H1 (cell line): ENCODE measurements at regions not wholly inside any gene's neighbourhood (a gene's known extent, or its start where the extent isn't known, plus 50 kb on each side); places are given as distances from the start of the nearest gene placed in this dataset.

Experiments used
- CTCF ChIA-PET: fragments of 300-600 bp; sonication (Branson Sonifier 250); formaldehyde crosslinking; loops from one replicate; lab custom pipeline; 2021; ENCODE audit not compliant: partially characterized antibody; lab: Charles Lee
- POLR2A ChIA-PET: fragments of 300-600 bp; sonication (Branson Sonifier 250); formaldehyde crosslinking; loops from one replicate; lab custom pipeline; 2021; ENCODE audit warnings: inconsistent platforms; ENCODE audit not compliant: partially characterized antibody; lab: Charles Lee
- DNase-seq, 2 experiments: peaks; one replicate each; pipeline versions ENCODE4 v3.0.0 to v3.0.0-alpha.2; 2010 to 2022; ENCODE audit warnings: low spot score in 2 of 2, low read depth in 1 of 2, mixed read lengths in 1 of 2
- FAIRE-seq: peaks from 2 replicates; lab custom pipeline; 2011; peaks lifted over from hg19 to GRCh38; lab: Jason Lieb, UNC
- H2AFZ ChIP-seq: 2 replicates; pipeline ENCODE4 v1.8.1; 2012; ENCODE audit warnings: low read length, inconsistent platforms
- H2AK5ac ChIP-seq: 2 replicates; pipeline ENCODE4 v1.6.1; 2013; ENCODE audit warnings: low read depth, low read length
- H2BK120ac ChIP-seq: replicated peaks from 2 replicates; pipeline ENCODE3; 2013; ENCODE audit warnings: low read depth, low read length, inconsistent platforms
- H2BK12ac ChIP-seq: 2 replicates; pipeline ENCODE4 v1.6.1; 2013; ENCODE audit warnings: low read depth, low read length
- H2BK15ac ChIP-seq: 2 replicates; pipeline ENCODE4 v1.6.1; 2013; ENCODE audit warnings: low read length
- H2BK20ac ChIP-seq: 2 replicates; pipeline ENCODE4 v1.6.1; 2013; ENCODE audit warnings: low read length
- H2BK5ac ChIP-seq: 2 replicates; pipeline ENCODE4 v1.6.1; 2013; ENCODE audit warnings: low read depth, low read length
- H3K14ac ChIP-seq: 2 replicates; pipeline ENCODE4 v1.6.1; 2013; ENCODE audit warnings: inconsistent platforms; ENCODE audit not compliant: insufficient read length
- H3K18ac ChIP-seq: 2 replicates; pipeline ENCODE4 v1.6.1; 2013; ENCODE audit warnings: low read length; ENCODE audit errors: extremely low read depth
- H3K23ac ChIP-seq: 2 replicates; pipeline ENCODE4 v1.6.1; 2013; ENCODE audit warnings: inconsistent platforms; ENCODE audit not compliant: insufficient read length
- H3K23me2 ChIP-seq: 2 replicates; pipeline ENCODE4 v1.6.1; 2013; ENCODE audit warnings: low read depth, low read length
- H3K27ac ChIP-seq: 2 replicates; pipeline ENCODE4 v1.6.1; 2011; ENCODE audit warnings: low read depth, low read length, inconsistent platforms
- H3K27me3 ChIP-seq, 4 experiments: replicated peaks in 1 of 4; 1 replicate in 1 of 4; 2 replicates in 3 of 4; pipeline versions ENCODE4 v1.6.1 to v1.8.1; 2011 to 2013; ENCODE audit warnings: low read length in 3 of 4, mild to moderate bottlenecking in 3 of 4, inconsistent platforms in 2 of 4, mixed read lengths in 2 of 4, moderate library complexity in 1 of 4; ENCODE audit not compliant: control insufficient read depth in 3 of 4, insufficient read depth in 3 of 4; ENCODE audit errors: extremely low read depth in 1 of 4
- H3K36me3 ChIP-seq, 4 experiments: 2 replicates each; pipeline versions ENCODE4 v1.6.1 to v1.8.1; 2011 to 2013; ENCODE audit warnings: mild to moderate bottlenecking in 4 of 4, low read length in 3 of 4, moderate library complexity in 2 of 4, control low read depth in 1 of 4, inconsistent platforms in 1 of 4; ENCODE audit not compliant: insufficient read depth in 4 of 4, control insufficient read depth in 2 of 4
- H3K4ac ChIP-seq: replicated peaks from 2 replicates; pipeline ENCODE3; 2013; ENCODE audit warnings: low read length, low read depth, mixed read lengths, inconsistent platforms; ENCODE audit not compliant: insufficient read length
- H3K4me1 ChIP-seq, 4 experiments: replicated peaks in 1 of 4; 1 replicate in 1 of 4; 2 replicates in 3 of 4; pipeline versions ENCODE4 v1.6.1 to v1.8.1; 2011 to 2013; ENCODE audit warnings: low read length in 3 of 4, inconsistent platforms in 2 of 4, mixed read lengths in 1 of 4; ENCODE audit not compliant: insufficient read depth in 4 of 4, control insufficient read depth in 3 of 4
- H3K4me2 ChIP-seq, 2 experiments: 2 replicates each; pipeline versions ENCODE4 v1.6.1 to v1.8.1; 2011 to 2013; ENCODE audit warnings: low read depth in 2 of 2, low read length in 2 of 2, control low read depth in 1 of 2, inconsistent platforms in 1 of 2, mild to moderate bottlenecking in 1 of 2; ENCODE audit not compliant: insufficient read depth in 1 of 2
- H3K4me3 ChIP-seq, 4 experiments: fragments of 200-600, 300-600 bp in 1 of 4; sonication (generic), shearing (Covaris generic), sonication (Bioruptor Twin) in 1 of 4; 2 replicates each; pipeline versions ENCODE4 v1.5.1 to v1.8.1; 2011 to 2016; ENCODE audit warnings: low read length in 4 of 4, low read depth in 3 of 4, control low read depth in 2 of 4, inconsistent platforms in 2 of 4, mild to moderate bottlenecking in 2 of 4, mixed read lengths in 1 of 4, moderate library complexity in 1 of 4; ENCODE audit not compliant: insufficient read depth in 2 of 4; ENCODE audit errors: extremely low read depth in 1 of 4
- H3K56ac ChIP-seq: replicated peaks from 2 replicates; pipeline ENCODE3; 2013; ENCODE audit warnings: low read depth, mild to moderate bottlenecking, mixed read lengths, low read length, inconsistent platforms; ENCODE audit not compliant: insufficient read length
- H3K79me1 ChIP-seq: 2 replicates; pipeline ENCODE4 v1.6.1; 2013; ENCODE audit warnings: low read depth, low read length, control low read depth
- H3K79me2 ChIP-seq, 2 experiments: 2 replicates each; pipeline versions ENCODE4 v1.6.1 to v1.8.1; 2012 to 2013; ENCODE audit warnings: low read length in 2 of 2, mild to moderate bottlenecking in 2 of 2, inconsistent platforms in 1 of 2; ENCODE audit not compliant: insufficient read depth in 2 of 2, control insufficient read depth in 1 of 2
- H3K9ac ChIP-seq, 4 experiments: replicated peaks in 1 of 4; 1 replicate in 1 of 4; 2 replicates in 3 of 4; pipeline versions ENCODE4 v1.6.1 to v1.8.1; 2011 to 2013; ENCODE audit warnings: low read depth in 3 of 4, low read length in 3 of 4, control low read depth in 2 of 4, mild to moderate bottlenecking in 2 of 4, moderate library complexity in 2 of 4, inconsistent platforms in 1 of 4; ENCODE audit errors: extremely low read depth in 1 of 4
- H3K9me3 ChIP-seq, 2 experiments: 2 replicates each; pipeline versions ENCODE4 v1.6.1 to v1.8.1; 2012 to 2013; ENCODE audit warnings: mild to moderate bottlenecking in 2 of 2, moderate library complexity in 2 of 2, control low read depth in 1 of 2, inconsistent platforms in 1 of 2, low read depth in 1 of 2, low read length in 1 of 2, mixed read lengths in 1 of 2; ENCODE audit not compliant: insufficient read depth in 2 of 2
- H4K20me1 ChIP-seq, 2 experiments: replicated peaks in 1 of 2; 2 replicates each; pipeline versions ENCODE3 to v1.8.1; 2011 to 2013; ENCODE audit warnings: inconsistent platforms in 2 of 2, low read length in 2 of 2, mild to moderate bottlenecking in 1 of 2; ENCODE audit not compliant: insufficient read depth in 2 of 2, control insufficient read depth in 1 of 2
- H4K5ac ChIP-seq: 2 replicates; pipeline ENCODE4 v1.6.1; 2013; ENCODE audit warnings: low read length, low read depth, mixed read lengths, inconsistent platforms; ENCODE audit not compliant: insufficient read length
- H4K8ac ChIP-seq: 2 replicates; pipeline ENCODE4 v1.8.0; 2013; ENCODE audit warnings: mild to moderate bottlenecking, moderate library complexity, low read length, inconsistent platforms; ENCODE audit not compliant: insufficient read depth; ENCODE audit errors: extremely low read depth
- H4K91ac ChIP-seq: replicated peaks from 2 replicates; pipeline ENCODE3; 2013; ENCODE audit warnings: low read length, mixed read lengths, inconsistent platforms; ENCODE audit not compliant: insufficient read length
- ATF3 ChIP-seq: IDR thresholded peaks from 2 replicates; pipeline ENCODE4 v1.6.1; 2011; ENCODE audit warnings: low read depth, mild to moderate bottlenecking, low read length; ENCODE audit not compliant: insufficient read depth
- CBX8 ChIP-seq: fragments of 300-800, 300-1000 bp; sonication (generic); IDR thresholded peaks from 2 replicates; pipeline ENCODE4 v1.7.1; 2016; ENCODE audit warnings: low read depth, low read length, borderline replicate concordance
- CEBPB ChIP-seq: IDR thresholded peaks from 2 replicates; pipeline ENCODE4 v1.6.1; 2012; ENCODE audit warnings: low read depth, low read length
- CHD1 ChIP-seq: IDR thresholded peaks from 2 replicates; pipeline ENCODE4 v1.6.1; 2012; ENCODE audit warnings: low read depth, low read length, improper control_type of control experiment
- JUN ChIP-seq: IDR thresholded peaks from 2 replicates; pipeline ENCODE4 v1.6.1; 2011; ENCODE audit warnings: low read depth, mild to moderate bottlenecking, improper control_type of control experiment, low read length
- PHF8 ChIP-seq: fragments of 200-600 bp; sonication (generic); conservative IDR thresholded peaks from 2 replicates; pipeline ENCODE4 v1.7.1; 2012; ENCODE audit warnings: low read depth, mild to moderate bottlenecking, inconsistent platforms, low read length, moderate library complexity
- POU5F1 ChIP-seq: IDR thresholded peaks from 2 replicates; pipeline ENCODE4 v1.6.1; 2011; ENCODE audit warnings: low read depth, mild to moderate bottlenecking, low read length, moderate library complexity
- SIN3A ChIP-seq, 2 experiments: IDR thresholded peaks in 1 of 2; conservative IDR thresholded peaks in 1 of 2; 2 replicates each; pipeline ENCODE4 v1.6.1; 2011 to 2012; ENCODE audit warnings: low read length in 2 of 2, improper control_type of control experiment in 1 of 2, low read depth in 1 of 2, mild to moderate bottlenecking in 1 of 2
- SP1 ChIP-seq: IDR thresholded peaks from 2 replicates; pipeline ENCODE4 v1.6.1; 2011; ENCODE audit warnings: low read depth, low read length
- SP2 ChIP-seq: IDR thresholded peaks from 2 replicates; pipeline ENCODE4 v1.6.1; 2012; ENCODE audit warnings: mild to moderate bottlenecking, low read length, inconsistent platforms
- YY1 ChIP-seq: IDR thresholded peaks from 2 replicates; pipeline ENCODE4 v1.6.1; 2011; ENCODE audit warnings: low read depth, mild to moderate bottlenecking, low read length
- ZNF274 ChIP-seq: IDR thresholded peaks from 2 replicates; pipeline ENCODE4 v1.7.0; 2012; ENCODE audit warnings: low read length, borderline replicate concordance; ENCODE audit errors: extremely low read depth
- WGBS, 2 experiments: shearing (Covaris generic) in 1 of 2; methylation state at CpG; one replicate each; pipeline versions ENCODE4 v1.1.6 to v1.1.7; 2013 to 2015; ENCODE audit warnings: low lambda C conversion rate in 2 of 2, mixed read lengths in 2 of 2, inconsistent platforms in 1 of 2, low coverage in 1 of 2, missing lambda C conversion rate in 1 of 2; ENCODE audit not compliant: insufficient replicate concordance in 2 of 2, insufficient coverage in 1 of 2, insufficient read length in 1 of 2; ENCODE audit errors: extremely low coverage in 1 of 2, missing lambda C conversion rate in 1 of 2; 5-methylcytosine and 5-hydroxymethylcytosine counted together
- TF ChIP-seq, protein P1 (sequence below): IDR thresholded peaks from 2 replicates; pipeline ENCODE4 v1.6.1; 2012; ENCODE audit warnings: inconsistent platforms

DNA sequence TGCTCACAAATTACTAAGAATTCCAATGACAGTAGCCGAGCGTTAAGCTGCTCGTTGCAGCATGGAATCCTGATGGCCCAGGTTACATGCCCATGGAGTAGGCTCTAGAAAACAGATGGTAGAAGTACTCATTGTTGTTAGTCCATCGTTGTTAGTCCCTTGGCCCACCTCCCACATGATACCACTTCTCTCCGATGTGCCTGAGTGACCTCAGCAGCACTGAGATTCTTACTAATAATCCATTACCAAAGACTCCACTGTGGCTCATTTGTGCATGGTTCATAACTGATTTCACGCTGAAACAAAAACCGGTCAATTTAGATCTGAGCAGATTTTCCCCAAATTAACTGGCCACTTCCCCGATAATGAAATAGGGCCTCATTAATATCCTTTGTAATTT lies 772.3 kb upstream of the CXADR start:
- Histone ChIP-seq H2AK5ac (no peak overlapping the region), H3K4ac (no peak overlapping the region), H2BK15ac (no peak overlapping the region), H3K18ac (no peak overlapping the region), H3K27ac (no peak overlapping the region), H3K56ac (no peak overlapping the region), H3K4me2 (no peak overlapping the region), H4K91ac (no peak overlapping the region), H3K4me1 (no peaks in the 10 kb centered on the region), H4K5ac (no peak overlapping the region), H4K20me1 (no peaks in the 10 kb centered on the region), H2BK20ac (no peak overlapping the region), H3K79me2 (no peaks in the 10 kb centered on the region), H3K27me3 (no peaks in the 10 kb centered on the region), H2BK12ac (no peak overlapping the region), H3K23me2 (no peaks in the 10 kb centered on the region), H3K4me3 (no peak overlapping the region), H2BK120ac (no peak overlapping the region), H2AFZ (no peak overlapping the region), H2BK5ac (no peak overlapping the region), H3K79me1 (no peaks in the 10 kb centered on the region), H4K8ac (no peak overlapping the region), H3K9me3 (no peaks in the 10 kb centered on the region), H3K36me3 (no peaks in the 10 kb centered on the region), H3K9ac (no peak overlapping the region), H3K14ac (no peak overlapping the region), H3K23ac (no peak overlapping the region)
- DNase-seq (no peak), FAIRE-seq (no peak)
- TF ChIP-seq SP2 (no peak), CEBPB (no peak), JUN (no peak), CHD1 (no peak), SP1 (no peak), SIN3A (conservative IDR thresholded peaks at IDR 0.05 in 1 of 2, IDR thresholded peaks at IDR 0.05 in 1 of 2; ENCODE audit: low read depth in 1 of 2, low read length in 2 of 2) (no peak), ZNF274 (no peak), PHF8 (no peak), ATF3 (no peak), YY1 (no peak), CBX8 (no peak), POU5F1 (no peak)
- TF ChIP-seq, protein P1, sequence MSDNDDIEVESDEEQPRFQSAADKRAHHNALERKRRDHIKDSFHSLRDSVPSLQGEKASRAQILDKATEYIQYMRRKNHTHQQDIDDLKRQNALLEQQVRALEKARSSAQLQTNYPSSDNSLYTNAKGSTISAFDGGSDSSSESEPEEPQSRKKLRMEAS: no peak
- ChIA-PET CTCF (no interaction called here), POLR2A (no interaction called here)
- WGBS, 2 experiments: 90% methylated on average over 8 of the region's 8 CpGs; no CpG with 5 or more reads in 1 of the 2 experiments
